ENCODE measurements at regions not wholly inside any gene's neighbourhood (a gene's known extent, or its start where the extent isn't known, plus 50 kb on each side); places are given as distances from the start of the nearest gene placed in this dataset.

GRCh38 chr2:7830616-7831015 is 851.2 kb upstream of the ID2 start:
- TF ChIP-seq SUZ12 (IDR thresholded peaks at IDR 0.05; ENCODE audit: extremely low read depth, insufficient read depth, insufficient read length): no peak
- TF ChIP-seq ZNF274 (IDR thresholded peaks at IDR 0.05; ENCODE audit: low read depth, low read length): no peak

All from NT2/D1 (cell line).